ENCODE measurements at regions not wholly inside any gene's neighbourhood (a gene's known extent, or its start where the extent isn't known, plus 50 kb on each side); places are given as distances from the start of the nearest gene placed in this dataset.
"Not testable (repeated sequence)": the region's sequence is repeated elsewhere in the genome, so short reads cannot be mapped to it uniquely, and the experiment has no call there.

- no peak for DNase-seq (ENCODE audit: low read depth in 2 of 2)
Observed at GRCh38 chr6:40152701-40153436, 218.6 kb upstream of the MOCS1 start.

GRCh38 chr6:40152196-40152595, 217.9 kb upstream of the MOCS1 start:
- DNase-seq (ENCODE audit: low read depth in 2 of 2) = no peak

- no peak for DNase-seq (ENCODE audit: low read depth in 2 of 2)
Observed at GRCh38 chr6:40148882-40149573, 214.8 kb upstream of the MOCS1 start.

- no peak for DNase-seq (ENCODE audit: low read depth in 2 of 2)
Observed at GRCh38 chr6:40146902-40147301, 212.6 kb upstream of the MOCS1 start.

- no peak for DNase-seq (ENCODE audit: low read depth in 2 of 2)
Observed at GRCh38 chr6:40139447-40139846, 205.2 kb upstream of the MOCS1 start.

- no peak for DNase-seq (ENCODE audit: low read depth in 2 of 2)
Observed at GRCh38 chr6:40138273-40138720, 204.0 kb upstream of the MOCS1 start.

GRCh38 chr6:40135491-40136072, 201.3 kb upstream of the MOCS1 start:
- no peak for DNase-seq (ENCODE audit: low read depth in 2 of 2)

- DNase-seq (ENCODE audit: low read depth in 2 of 2) = not testable (repeated sequence)
Observed at GRCh38 chr6:40133981-40134380, 199.7 kb upstream of the MOCS1 start.

GRCh38 chr6:40131675-40132074, 197.4 kb upstream of the MOCS1 start:
- no peak for DNase-seq (ENCODE audit: low read depth in 2 of 2)

GRCh38 chr6:40128127-40128526, 193.9 kb upstream of the MOCS1 start:
- no peak for DNase-seq (ENCODE audit: low read depth in 2 of 2)

- no peak for DNase-seq (ENCODE audit: low read depth in 2 of 2)
Observed at GRCh38 chr6:40125680-40126394, 191.6 kb upstream of the MOCS1 start.

- no peak for DNase-seq (ENCODE audit: low read depth in 2 of 2)
Observed at GRCh38 chr6:40124924-40125323, 190.7 kb upstream of the MOCS1 start.

- no peak for DNase-seq (ENCODE audit: low read depth in 2 of 2)
Observed at GRCh38 chr6:40116832-40117231, 182.6 kb upstream of the MOCS1 start.

- no peak for DNase-seq (ENCODE audit: low read depth in 2 of 2)
Observed at GRCh38 chr6:40112350-40112749, 178.1 kb upstream of the MOCS1 start.

GRCh38 chr6:40108736-40109135, 174.5 kb upstream of the MOCS1 start:
- no peak for DNase-seq (ENCODE audit: low read depth in 2 of 2)

GRCh38 chr6:40106840-40107239, 172.6 kb upstream of the MOCS1 start:
- no peak for DNase-seq (ENCODE audit: low read depth in 2 of 2)

- no peak for DNase-seq (ENCODE audit: low read depth in 2 of 2)
Observed at GRCh38 chr6:40098774-40099173, 164.5 kb upstream of the MOCS1 start.

- DNase-seq (ENCODE audit: low read depth in 2 of 2) = no peak
Observed at GRCh38 chr6:40097590-40097989, 163.3 kb upstream of the MOCS1 start.

GRCh38 chr6:40083141-40083920, 149.1 kb upstream of the MOCS1 start:
- DNase-seq (ENCODE audit: low read depth in 2 of 2) = no peak

GRCh38 chr6:40082278-40083043, 148.2 kb upstream of the MOCS1 start:
- DNase-seq (ENCODE audit: low read depth in 2 of 2) = no peak

GRCh38 chr6:40077736-40078135, 143.5 kb upstream of the MOCS1 start:
- no peak for DNase-seq (ENCODE audit: low read depth in 2 of 2)

All from stimulated activated CD4-positive, alpha-beta T cell treated with anti-CD3 and anti-CD28 coated beads, Interleukin-1b, Interleukin-23, amount 100 ng/mL, for 4 hours (primary cell).